ENCODE measurements at regions not wholly inside any gene's neighbourhood (a gene's known extent, or its start where the extent isn't known, plus 50 kb on each side); places are given as distances from the start of the nearest gene placed in this dataset.

GRCh38 chr12:127654383-127654985 lies 612.5 kb upstream of the TMEM132C start:
- Histone ChIP-seq H3K9me3 (replicated peaks; ENCODE audit: control insufficient read depth, insufficient read depth, low read length) (no peaks in the 10 kb centered on the region; the same call in 2 of the 3 replicates), H3K4me3 (no peak overlapping the region), H3K27me3 (replicated peaks in 1 of 2; ENCODE audit: control insufficient read depth in 2 of 2, insufficient read depth in 2 of 2, low read length in 1 of 2) (no peaks in the 10 kb centered on the region), H3K27ac (ENCODE audit: control insufficient read depth, insufficient read depth) (no peak overlapping the region), H3K4me1 (ENCODE audit: control insufficient read depth, insufficient read depth, low read length) (no peaks in the 10 kb centered on the region), H3K79me2 (ENCODE audit: control insufficient read depth, insufficient read depth, low read length) (no peaks in the 10 kb centered on the region), H2AFZ (ENCODE audit: control insufficient read depth, low read depth, low read length) (no peak overlapping the region), H3K4me2 (ENCODE audit: control insufficient read depth, insufficient read depth) (no peak overlapping the region), H3K9ac (ENCODE audit: control insufficient read depth, insufficient read depth, low read length) (no peak overlapping the region), H3K36me3 (ENCODE audit: control insufficient read depth in 2 of 2, insufficient read depth in 2 of 2, low read length in 1 of 2) (no peaks in the 10 kb centered on the region), H4K20me1 (ENCODE audit: control insufficient read depth, insufficient read depth) (no peaks in the 10 kb centered on the region)
- POLR2A ChIA-PET: no interaction called here
- RAD21 ChIA-PET (ENCODE audit: unreplicated experiment): no interaction called here
- SMC1A ChIA-PET (ENCODE audit: uncharacterized antibody, unreplicated experiment): no interaction called here
- intact Hi-C loops (cut with micrococcal nuclease; ENCODE audit: unreplicated experiment): no loop called here
- WGBS (ENCODE audit: insufficient coverage, insufficient replicate concordance, low lambda C conversion rate, missing lambda C conversion rate): 30% methylated on average over 10 of the region's 10 CpGs
- DNase-seq (ENCODE audit: low read depth, low spot score) (no peak), ATAC-seq (no peak), FAIRE-seq (no peak)
- in situ Hi-C loops (cut with MboI): no loop called here
- CTCF ChIA-PET: no interaction called here
- no peak for TF ChIP-seq SPI1 (IDR thresholded peaks at IDR 0.05; ENCODE audit: borderline replicate concordance, insufficient read depth, low read depth, low read length)
- BruUV-seq (replicated peaks): no TSS peak

GRCh38 chr12:127655691-127656090 lies 611.3 kb upstream of the TMEM132C start:
- WGBS (ENCODE audit: insufficient coverage, insufficient replicate concordance, low lambda C conversion rate, missing lambda C conversion rate): 74% methylated on average over 3 of the region's 3 CpGs
- no peak overlapping the region for H2AFZ ChIP-seq (ENCODE audit: control insufficient read depth, low read depth, low read length)
- FAIRE-seq: no peak
- POLR2A ChIA-PET: no interaction called here
- H3K9ac ChIP-seq (ENCODE audit: control insufficient read depth, insufficient read depth, low read length): no peak overlapping the region
- no peak overlapping the region for H3K4me2 ChIP-seq (ENCODE audit: control insufficient read depth, insufficient read depth)
- intact Hi-C loops (cut with micrococcal nuclease; ENCODE audit: unreplicated experiment): no loop called here
- SMC1A ChIA-PET (ENCODE audit: uncharacterized antibody, unreplicated experiment): no interaction called here
- H3K27me3 ChIP-seq (replicated peaks in 1 of 2; ENCODE audit: control insufficient read depth in 2 of 2, insufficient read depth in 2 of 2, low read length in 1 of 2): no peaks in the 10 kb centered on the region
- H3K9me3 ChIP-seq (replicated peaks; ENCODE audit: control insufficient read depth, insufficient read depth, low read length): no peaks in the 10 kb centered on the region; the same call in 2 of the 3 replicates
- H4K20me1 ChIP-seq (ENCODE audit: control insufficient read depth, insufficient read depth): no peaks in the 10 kb centered on the region
- H3K27ac ChIP-seq (ENCODE audit: control insufficient read depth, insufficient read depth): no peak overlapping the region
- DNase-seq (ENCODE audit: low read depth, low spot score): no peak
- H3K4me3 ChIP-seq: no peak overlapping the region
- in situ Hi-C loops (cut with MboI): no loop called here
- TF ChIP-seq EP300 (IDR thresholded peaks at IDR 0.05; ENCODE audit: borderline replicate concordance in 1 of 2, control insufficient read depth in 1 of 2, low read depth in 2 of 2, low read length in 2 of 2): no peak
- TF ChIP-seq MTA2 (IDR thresholded peaks at IDR 0.05; ENCODE audit: low read depth): no peak
- TF ChIP-seq PML (IDR thresholded peaks at IDR 0.05; ENCODE audit: low read length): no peak
- no peak for TF ChIP-seq CHD1 (IDR thresholded peaks at IDR 0.05; ENCODE audit: low read depth, low read length)
- no peak for TF ChIP-seq SUPT20H (IDR thresholded peaks at IDR 0.05; ENCODE audit: borderline replicate concordance, control insufficient read depth, low read depth, low read length)
- no peak for TF ChIP-seq SMC3 (IDR thresholded peaks at IDR 0.05; ENCODE audit: borderline replicate concordance, low read length)
- RAD21 ChIA-PET (ENCODE audit: unreplicated experiment): no interaction called here
- no peaks in the 10 kb centered on the region for H3K36me3 ChIP-seq (ENCODE audit: control insufficient read depth in 2 of 2, insufficient read depth in 2 of 2, low read length in 1 of 2)
- CTCF ChIA-PET: no interaction called here
- H3K4me1 ChIP-seq (ENCODE audit: control insufficient read depth, insufficient read depth, low read length): no peaks in the 10 kb centered on the region
- BruUV-seq (replicated peaks): no TSS peak
- no peaks in the 10 kb centered on the region for H3K79me2 ChIP-seq (ENCODE audit: control insufficient read depth, insufficient read depth, low read length)
- no peak for ATAC-seq
